ENCODE measurements at regions not wholly inside any gene's neighbourhood (a gene's known extent, or its start where the extent isn't known, plus 50 kb on each side); places are given as distances from the start of the nearest gene placed in this dataset.

GRCh38 chr6:103269581-103269980 lies 1590.1 kb downstream of the HACE1 start:
- no peaks in the 10 kb centered on the region for H3K9me2 ChIP-seq (replicated peaks; ENCODE audit: insufficient read depth, low read length)
- no peak overlapping the region for H3K4me3 ChIP-seq (ENCODE audit: insufficient read depth, low read length, poor library complexity, severe bottlenecking)
- H3K27me3 ChIP-seq (ENCODE audit: low read length): no peaks in the 10 kb centered on the region
- no peaks in the 10 kb centered on the region for H3F3A ChIP-seq (ENCODE audit: insufficient read depth)
- H3K9me3 ChIP-seq (ENCODE audit: insufficient read depth, low read length): no peaks in the 10 kb centered on the region
- no peaks in the 10 kb centered on the region for H4K20me1 ChIP-seq (ENCODE audit: low read depth, low read length)
- H3K9ac ChIP-seq (ENCODE audit: low read length): no peak overlapping the region
- no peaks in the 10 kb centered on the region for H3K79me2 ChIP-seq (ENCODE audit: insufficient read depth, low read length)
- no peak overlapping the region for H3K4me2 ChIP-seq (ENCODE audit: low read depth, low read length, poor library complexity, severe bottlenecking)
- H2AFZ ChIP-seq (ENCODE audit: low read depth, low read length, severe bottlenecking): no peak overlapping the region
- H3K36me3 ChIP-seq (ENCODE audit: low read length): no peaks in the 10 kb centered on the region
- H3K27ac ChIP-seq (ENCODE audit: low read depth, low read length): no peak overlapping the region
- TF ChIP-seq EZH2phosphoT487 (conservative IDR thresholded peaks at IDR 0.05; ENCODE audit: low read length) (no peak), CTCF (IDR thresholded peaks at IDR 0.05; ENCODE audit: insufficient read depth, low read length, poor library complexity, severe bottlenecking) (no peak)

GRCh38 chr6:103268335-103268734 lies 1591.4 kb downstream of the HACE1 start:
- Histone ChIP-seq H3K27me3 (ENCODE audit: low read length) (no peaks in the 10 kb centered on the region), H3F3A (ENCODE audit: insufficient read depth) (no peaks in the 10 kb centered on the region), H3K4me2 (ENCODE audit: low read depth, low read length, poor library complexity, severe bottlenecking) (no peak overlapping the region), H2AFZ (ENCODE audit: low read depth, low read length, severe bottlenecking) (no peak overlapping the region), H3K27ac (ENCODE audit: low read depth, low read length) (no peak overlapping the region), H3K36me3 (ENCODE audit: low read length) (no peaks in the 10 kb centered on the region), H3K79me2 (ENCODE audit: insufficient read depth, low read length) (no peaks in the 10 kb centered on the region), H3K9me2 (replicated peaks; ENCODE audit: insufficient read depth, low read length) (no peaks in the 10 kb centered on the region), H4K20me1 (ENCODE audit: low read depth, low read length) (no peaks in the 10 kb centered on the region), H3K9me3 (ENCODE audit: insufficient read depth, low read length) (no peaks in the 10 kb centered on the region), H3K4me3 (ENCODE audit: insufficient read depth, low read length, poor library complexity, severe bottlenecking) (no peak overlapping the region), H3K9ac (ENCODE audit: low read length) (no peak overlapping the region)
- no peak for TF ChIP-seq CTCF (IDR thresholded peaks at IDR 0.05; ENCODE audit: insufficient read depth, low read length, poor library complexity, severe bottlenecking)
- no peak for TF ChIP-seq EZH2phosphoT487 (conservative IDR thresholded peaks at IDR 0.05; ENCODE audit: low read length)

GRCh38 chr6:103264020-103264419 lies 1595.7 kb downstream of the HACE1 start:
- Histone ChIP-seq H3K27me3 (ENCODE audit: low read length) (no peaks in the 10 kb centered on the region), H3K79me2 (ENCODE audit: insufficient read depth, low read length) (no peaks in the 10 kb centered on the region), H4K20me1 (ENCODE audit: low read depth, low read length) (no peaks in the 10 kb centered on the region), H3K9me2 (replicated peaks; ENCODE audit: insufficient read depth, low read length) (no peaks in the 10 kb centered on the region), H3K9me3 (ENCODE audit: insufficient read depth, low read length) (no peaks in the 10 kb centered on the region), H3F3A (ENCODE audit: insufficient read depth) (no peaks in the 10 kb centered on the region), H3K9ac (ENCODE audit: low read length) (no peak overlapping the region), H3K36me3 (ENCODE audit: low read length) (no peaks in the 10 kb centered on the region), H3K4me3 (ENCODE audit: insufficient read depth, low read length, poor library complexity, severe bottlenecking) (no peak overlapping the region), H3K27ac (ENCODE audit: low read depth, low read length) (no peak overlapping the region), H2AFZ (ENCODE audit: low read depth, low read length, severe bottlenecking) (no peak overlapping the region), H3K4me2 (ENCODE audit: low read depth, low read length, poor library complexity, severe bottlenecking) (no peak overlapping the region)
- TF ChIP-seq CTCF (IDR thresholded peaks at IDR 0.05; ENCODE audit: insufficient read depth, low read length, poor library complexity, severe bottlenecking): no peak
- TF ChIP-seq EZH2phosphoT487 (conservative IDR thresholded peaks at IDR 0.05; ENCODE audit: low read length): no peak
